SK-N-SH (cell line): ENCODE measurements at regions not wholly inside any gene's neighbourhood (a gene's known extent, or its start where the extent isn't known, plus 50 kb on each side); places are given as distances from the start of the nearest gene placed in this dataset.

Experiments used
- CTCF ChIA-PET: fragments of 300-600, 350-600 bp; formaldehyde crosslinking; extraction: SDS; loops from one replicate; lab custom pipeline; 2021; lab: Yijun Ruan, JAX
- POLR2A ChIA-PET: fragments of 350-600 bp; sonication (Branson Sonifier 250); formaldehyde crosslinking; extraction: SDS; loops from one replicate; lab custom pipeline; 2020; ENCODE audit warnings: antibody characterized with exemption, inconsistent platforms; lab: Yijun Ruan, JAX
- DNase-seq: peaks from one replicate; pipeline ENCODE4 v3.0.0; 2012
- H2AFZ ChIP-seq: fragments of 200-600 bp; sonication (generic); 2 replicates; pipeline ENCODE4 v1.8.1; 2016; ENCODE audit warnings: antibody characterized with exemption, mild to moderate bottlenecking, low read depth
- H3F3A ChIP-seq: fragments of 200-600 bp; sonication (generic); replicated peaks from 2 replicates; pipeline ENCODE3; 2016; ENCODE audit warnings: antibody characterized with exemption, mild to moderate bottlenecking; ENCODE audit not compliant: insufficient read depth
- H3K27ac ChIP-seq, 2 experiments: fragments of 200-500 bp in 1 of 2; fragments of 200-600 bp in 1 of 2; sonication (Bioruptor generic) in 1 of 2; sonication (generic), shearing (Covaris generic) in 1 of 2; 2 replicates each; pipeline versions ENCODE4 v1.5.1 to v1.6.1; 2014 to 2016; ENCODE audit warnings: low read depth in 2 of 2, inconsistent platforms in 1 of 2, low read length in 1 of 2, mild to moderate bottlenecking in 1 of 2, mixed read lengths in 1 of 2
- H3K27me3 ChIP-seq: fragments of 200-600 bp; sonication (generic), shearing (Covaris generic); 2 replicates; pipeline ENCODE4 v1.6.1; 2016; ENCODE audit warnings: mixed run types; ENCODE audit not compliant: insufficient read depth
- H3K36me3 ChIP-seq, 2 experiments: fragments of 200-500 bp in 1 of 2; fragments of 200-600 bp in 1 of 2; sonication (Bioruptor generic) in 1 of 2; sonication (generic) in 1 of 2; replicated peaks in 1 of 2; 2 replicates each; pipeline versions ENCODE3 to v1.5.1; 2014 to 2016; ENCODE audit warnings: low read length in 1 of 2, mild to moderate bottlenecking in 1 of 2; ENCODE audit not compliant: insufficient read depth in 2 of 2, control insufficient read depth in 1 of 2
- H3K4me1 ChIP-seq, 2 experiments: fragments of 200-500 bp in 1 of 2; fragments of 200-600 bp in 1 of 2; sonication (Bioruptor generic) in 1 of 2; sonication (generic), shearing (Covaris generic) in 1 of 2; 2 replicates each; pipeline versions ENCODE4 v1.5.1 to v1.6.1; 2014 to 2016; ENCODE audit warnings: low read depth in 1 of 2, low read length in 1 of 2, mixed run types in 1 of 2; ENCODE audit not compliant: insufficient read depth in 2 of 2, control insufficient read depth in 1 of 2
- H3K4me2 ChIP-seq: fragments of 200-600 bp; sonication (generic), shearing (Covaris generic); 2 replicates; pipeline ENCODE4 v1.6.1; 2017; ENCODE audit warnings: mixed run types
- H3K4me3 ChIP-seq, 2 experiments: fragments of 200-500 bp in 1 of 2; fragments of 200-600 bp in 1 of 2; sonication (Bioruptor generic) in 1 of 2; sonication (generic), shearing (Covaris generic) in 1 of 2; 2 replicates each; pipeline versions ENCODE4 v1.5.1 to v1.8.1; 2014 to 2016; ENCODE audit warnings: low read depth in 2 of 2, inconsistent platforms in 1 of 2, low read length in 1 of 2, mild to moderate bottlenecking in 1 of 2, mixed read lengths in 1 of 2, moderate library complexity in 1 of 2
- H3K79me2 ChIP-seq: fragments of 200-600 bp; sonication (generic); 2 replicates; pipeline ENCODE4 v1.8.1; 2017; ENCODE audit warnings: mild to moderate bottlenecking; ENCODE audit not compliant: insufficient read depth
- H3K9ac ChIP-seq: fragments of 200-600 bp; sonication (generic); 2 replicates; pipeline ENCODE4 v1.6.1; 2017; ENCODE audit warnings: mixed run types
- H3K9me2 ChIP-seq: fragments of 200-600 bp; sonication (generic); 2 replicates; pipeline ENCODE4 v1.6.1; 2017; ENCODE audit warnings: mixed run types
- H3K9me3 ChIP-seq: fragments of 200-600 bp; sonication (generic); 2 replicates; pipeline ENCODE4 v1.6.1; 2017; ENCODE audit warnings: mixed run types, mild to moderate bottlenecking, moderate library complexity
- H4K20me1 ChIP-seq: fragments of 200-600 bp; sonication (generic); 2 replicates; pipeline ENCODE4 v1.6.1; 2017; ENCODE audit warnings: mild to moderate bottlenecking, mixed run types; ENCODE audit not compliant: insufficient read depth
- ELF1 ChIP-seq: IDR thresholded peaks from 2 replicates; pipeline ENCODE4 v1.4.0; 2012
- EZH2phosphoT487 ChIP-seq: fragments of 200-600 bp; sonication (generic); IDR thresholded peaks from 2 replicates; pipeline ENCODE4 v1.6.1; 2017; ENCODE audit warnings: low read depth, mixed run types, mild to moderate bottlenecking, antibody characterized with exemption, moderate library complexity, borderline replicate concordance
- FOSL2 ChIP-seq: IDR thresholded peaks from 2 replicates; pipeline ENCODE4 v1.4.0; 2012; ENCODE audit warnings: low read depth, mild to moderate bottlenecking, moderate library complexity, borderline replicate concordance
- FOXJ3 ChIP-seq: sonication (generic); formaldehyde crosslinking; IDR thresholded peaks from 2 replicates; pipeline ENCODE4 v1.5.1; 2020; ENCODE audit warnings: mild to moderate bottlenecking, missing genetic modification reagents
- IRF3 ChIP-seq: fragments of 150-350 bp; IDR thresholded peaks from 2 replicates; pipeline ENCODE4 v1.6.1; 2016; ENCODE audit warnings: mild to moderate bottlenecking, low read depth, low read length
- JUND ChIP-seq: IDR thresholded peaks from 2 replicates; pipeline ENCODE4 v1.4.0; 2012
- NRF1 ChIP-seq: IDR thresholded peaks from 2 replicates; pipeline ENCODE4 v1.6.1; 2012; ENCODE audit warnings: low read depth, mild to moderate bottlenecking, low read length
- RAD21 ChIP-seq: IDR thresholded peaks from 2 replicates; pipeline ENCODE4 v1.6.1; 2012; ENCODE audit warnings: mild to moderate bottlenecking, low read length
- REST ChIP-seq: IDR thresholded peaks from 2 replicates; pipeline ENCODE4 v1.6.1; 2012; ENCODE audit warnings: mild to moderate bottlenecking, low read depth, low read length, moderate library complexity
- RFX5 ChIP-seq: IDR thresholded peaks from 2 replicates; pipeline ENCODE4 v1.6.1; 2012; ENCODE audit warnings: mild to moderate bottlenecking, improper control_type of control experiment, low read length
- RXRA ChIP-seq: IDR thresholded peaks from 2 replicates; pipeline ENCODE4 v1.4.0; 2012; ENCODE audit warnings: low read depth, mild to moderate bottlenecking, borderline replicate concordance
- SIN3A ChIP-seq: IDR thresholded peaks from 2 replicates; pipeline ENCODE4 v1.6.1; 2012; ENCODE audit warnings: low read depth, mild to moderate bottlenecking, low read length, moderate library complexity, borderline replicate concordance
- SMC3 ChIP-seq: IDR thresholded peaks from 2 replicates; pipeline ENCODE4 v1.6.1; 2012; ENCODE audit warnings: low read depth, low read length, improper control_type of control experiment
- USF1 ChIP-seq: IDR thresholded peaks from 2 replicates; pipeline ENCODE4 v1.4.0; 2012; ENCODE audit warnings: low read depth, borderline replicate concordance
- YY1 ChIP-seq: IDR thresholded peaks from 2 replicates; pipeline ENCODE4 v1.4.0; 2012; ENCODE audit warnings: low read depth, mild to moderate bottlenecking
- ZBTB33 ChIP-seq: IDR thresholded peaks from 2 replicates; pipeline ENCODE4 v1.4.0; 2012; ENCODE audit warnings: low read depth, borderline replicate concordance
- WGBS: methylation state at CpG from one replicate; pipeline ENCODE4 v1.1.6; 2017; ENCODE audit warnings: low lambda C conversion rate; 5-methylcytosine and 5-hydroxymethylcytosine counted together
- TF ChIP-seq, protein P1 (sequence below): IDR thresholded peaks from 2 replicates; pipeline ENCODE4; 2012

GRCh38 chr5:171697221-171698102 is 88.2 kb upstream of the SMIM23 start:
- H3K4me3 ChIP-seq = no peak overlapping the region
- CTCF ChIA-PET = interaction anchor here (0.7 kb wide), 1 partner anchor 25 kb away, joined by 3 read pairs; no protein-coding TSS in a partner anchor
- H3F3A ChIP-seq = no peaks in the 10 kb centered on the region
- TF ChIP-seq JUND = no peak
- no peak for TF ChIP-seq RXRA
- TF ChIP-seq RAD21 = no peak
- no peak for TF ChIP-seq FOXJ3 (CRISPR knock-in tag)
- TF ChIP-seq, protein P1, sequence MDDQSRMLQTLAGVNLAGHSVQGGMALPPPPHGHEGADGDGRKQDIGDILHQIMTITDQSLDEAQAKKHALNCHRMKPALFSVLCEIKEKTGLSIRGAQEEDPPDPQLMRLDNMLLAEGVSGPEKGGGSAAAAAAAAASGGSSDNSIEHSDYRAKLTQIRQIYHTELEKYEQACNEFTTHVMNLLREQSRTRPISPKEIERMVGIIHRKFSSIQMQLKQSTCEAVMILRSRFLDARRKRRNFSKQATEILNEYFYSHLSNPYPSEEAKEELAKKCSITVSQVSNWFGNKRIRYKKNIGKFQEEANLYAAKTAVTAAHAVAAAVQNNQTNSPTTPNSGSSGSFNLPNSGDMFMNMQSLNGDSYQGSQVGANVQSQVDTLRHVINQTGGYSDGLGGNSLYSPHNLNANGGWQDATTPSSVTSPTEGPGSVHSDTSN = no peak
- no peak for TF ChIP-seq SIN3A
- TF ChIP-seq ZBTB33 = no peak
- no peak for TF ChIP-seq EZH2phosphoT487
- no peak for TF ChIP-seq YY1
- no peak for TF ChIP-seq SMC3
- TF ChIP-seq RFX5 = no peak
- TF ChIP-seq USF1 = no peak
- TF ChIP-seq ELF1 = no peak
- no peak for TF ChIP-seq FOSL2
- no peak for TF ChIP-seq IRF3
- no peak for TF ChIP-seq NRF1
- no peak for TF ChIP-seq REST
- no peaks in the 10 kb centered on the region for H3K9me2 ChIP-seq
- H3K9ac ChIP-seq = no peak overlapping the region
- POLR2A ChIA-PET = no interaction called here
- H3K4me1 ChIP-seq = no peaks in the 10 kb centered on the region; a peak in 1 of 4 replicates
- H3K36me3 ChIP-seq = no peaks in the 10 kb centered on the region
- H3K27me3 ChIP-seq = no peaks in the 10 kb centered on the region
- H4K20me1 ChIP-seq = no peaks in the 10 kb centered on the region
- no peaks in the 10 kb centered on the region for H3K9me3 ChIP-seq
- no peak overlapping the region for H3K4me2 ChIP-seq
- no peak overlapping the region for H2AFZ ChIP-seq
- 62% methylated on average over 18 of the region's 18 CpGs for WGBS
- DNase-seq = no peak
- H3K79me2 ChIP-seq = no peaks in the 10 kb centered on the region
- no peak overlapping the region for H3K27ac ChIP-seq
